Fibroblast of the aortic adventitia (primary cell): ENCODE measurements at regions not wholly inside any gene's neighbourhood (a gene's known extent, or its start where the extent isn't known, plus 50 kb on each side); places are given as distances from the start of the nearest gene placed in this dataset.
"Not testable (repeated sequence)": the region's sequence is repeated elsewhere in the genome, so short reads cannot be mapped to it uniquely, and the experiment has no call there.

Experiments used
- DNase-seq: peaks from one replicate; pipeline ENCODE4 v3.0.0-alpha.2; 2010; ENCODE audit warnings: low read depth
- H3K4me3 ChIP-seq: 2 replicates; pipeline ENCODE4 v1.5.1; 2011; ENCODE audit warnings: low read depth, mild to moderate bottlenecking, control low read depth, low read length, moderate library complexity
- CTCF ChIP-seq: IDR thresholded peaks from 2 replicates; pipeline ENCODE4 v1.5.1; 2011; ENCODE audit warnings: mild to moderate bottlenecking, low read length, control low read depth, inconsistent platforms; ENCODE audit not compliant: insufficient read depth

- peak; percentile 51 for DNase-seq
- no peak overlapping the region for H3K4me3 ChIP-seq
- no peak for TF ChIP-seq CTCF
These were observed 151.5 kb downstream of the KCNJ2 start for GRCh38 chr17:70320673-70321345.

GRCh38 chr17:70321352-70321751 is 152.0 kb downstream of the KCNJ2 start:
- no peak overlapping the region for H3K4me3 ChIP-seq
- no peak for TF ChIP-seq CTCF
- DNase-seq = no peak

GRCh38 chr17:70323269-70323668 is 153.9 kb downstream of the KCNJ2 start:
- H3K4me3 ChIP-seq = no peak overlapping the region
- no peak for TF ChIP-seq CTCF
- no peak for DNase-seq

GRCh38 chr17:70324031-70324430 is 154.7 kb downstream of the KCNJ2 start:
- no peak overlapping the region for H3K4me3 ChIP-seq
- no peak for TF ChIP-seq CTCF
- no peak for DNase-seq

- no peak for DNase-seq
- H3K4me3 ChIP-seq = no peak overlapping the region
- TF ChIP-seq CTCF = no peak
These were observed 157.9 kb downstream of the KCNJ2 start for GRCh38 chr17:70327279-70327678.

- no peak for DNase-seq
- no peak overlapping the region for H3K4me3 ChIP-seq
- no peak for TF ChIP-seq CTCF
These were observed 158.4 kb downstream of the KCNJ2 start for GRCh38 chr17:70327723-70328122.

GRCh38 chr17:70329721-70330120 is 160.4 kb downstream of the KCNJ2 start:
- no peak for TF ChIP-seq CTCF
- DNase-seq = no peak
- no peak overlapping the region for H3K4me3 ChIP-seq

- not testable (repeated sequence) for DNase-seq, H3K4me3 ChIP-seq
These were observed 161.7 kb downstream of the KCNJ2 start for GRCh38 chr17:70331066-70331465.
